Sigmoid colon (tissue), 6 donors: ENCODE measurements at regions not wholly inside any gene's neighbourhood (a gene's known extent, or its start where the extent isn't known, plus 50 kb on each side); places are given as distances from the start of the nearest gene placed in this dataset.

Experiments used
- DNase-seq: peaks from one replicate; pipeline ENCODE4 v3.0.0-alpha.2; 2019
- H3K27ac ChIP-seq, 4 donors: fragments of 200-600 bp; sonication (generic); one replicate each; pipeline ENCODE4 v1.5.1; 2016 to 2019; ENCODE audit warnings: mild to moderate bottlenecking in 1 of 4
- H3K27me3 ChIP-seq, 3 donors: fragments of 200-600 bp; sonication (generic); one replicate each; pipeline ENCODE4 v1.5.1; 2019; ENCODE audit warnings: mild to moderate bottlenecking in 1 of 3
- H3K36me3 ChIP-seq, 4 donors: fragments of 200-600 bp; sonication (generic); one replicate each; pipeline ENCODE4 v1.5.1; 2016 to 2019
- H3K4me1 ChIP-seq, 4 donors: fragments of 200-600 bp; sonication (generic); one replicate each; pipeline ENCODE4 v1.5.1; 2017 to 2019
- H3K4me3 ChIP-seq, 4 donors: fragments of 200-600 bp; sonication (generic); one replicate each; pipeline ENCODE4 v1.5.1; 2017 to 2019; ENCODE audit warnings: mild to moderate bottlenecking in 2 of 4, moderate library complexity in 1 of 4
- H3K9me3 ChIP-seq, 4 donors: fragments of 200-600 bp in 3 of 4; sonication (generic) in 3 of 4; one replicate each; pipeline versions ENCODE4 v1.5.1 to v1.6.1; 2013 to 2019
- EP300 ChIP-seq, 4 donors: sonication (generic); formaldehyde crosslinking; IDR thresholded peaks; one replicate each; pipeline ENCODE4 v1.6.1; 2017; ENCODE audit warnings: antibody characterized with exemption in 4 of 4
- POLR2A ChIP-seq, 2 donors: fragments of 450-650 bp; IDR thresholded peaks; one replicate each; pipeline ENCODE4 v1.6.1; 2016; ENCODE audit warnings: antibody characterized with exemption in 2 of 2, mild to moderate bottlenecking in 2 of 2, moderate library complexity in 2 of 2
- POLR2AphosphoS5 ChIP-seq, 4 donors: sonication (generic); formaldehyde crosslinking; IDR thresholded peaks; one replicate each; pipeline ENCODE4 v1.6.1; 2017; ENCODE audit warnings: antibody characterized with exemption in 4 of 4
- WGBS, 2 donors: extraction: QIAGEN DNeasy Blood & Tissue Kit; methylation state at CpG; one replicate each; pipeline ENCODE4 v1.1.7; 2013; 5-methylcytosine and 5-hydroxymethylcytosine counted together
- intact Hi-C: fragments of 100-400 bp; cut with DNase I; formaldehyde crosslinking; loops from one replicate; pipeline ENCODE4 v1.15.1; 2023
- TF ChIP-seq, protein P1 (sequence below), 4 experiments: fragments of 450-650 bp in 3 of 4; fragments of 200-600 bp in 1 of 4; IDR thresholded peaks; one replicate each; pipeline ENCODE4 v1.5.1; 2016 to 2019; ENCODE audit warnings: antibody characterized with exemption in 4 of 4, mild to moderate bottlenecking in 3 of 4, moderate library complexity in 2 of 4
- donor health status: healthy with polysubstance abuse.
- donor health status: healthy.

DNA sequence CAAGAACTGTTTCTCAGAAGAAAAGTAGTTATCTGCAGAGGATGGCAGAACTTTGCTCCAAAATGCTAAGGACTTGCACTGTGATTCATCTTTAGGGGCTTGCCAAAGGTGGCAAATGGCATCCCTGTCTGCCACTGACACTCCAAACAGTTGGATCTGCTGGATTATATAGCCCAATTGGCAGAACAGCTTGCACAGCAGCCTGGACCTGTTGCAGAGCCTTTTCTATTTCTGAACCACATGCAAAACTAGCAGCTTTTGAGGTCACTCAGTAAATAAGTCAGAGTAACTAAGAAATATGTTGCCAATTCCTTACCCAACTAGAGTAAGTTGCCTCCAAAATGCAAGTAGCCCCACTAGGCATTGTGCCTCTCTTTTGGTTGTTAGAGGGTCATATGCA lies 397.5 kb upstream of the NOVA1 start:
- Histone ChIP-seq H3K4me1 (peaks cover 0 to 5% (median 0%) of the 10 kb centered on the region in 4 donors), H3K36me3 (no peaks in the 10 kb centered on the region), H3K4me3 (no peak overlapping the region), H3K9me3 (no peaks in the 10 kb centered on the region), H3K27me3 (no peaks in the 10 kb centered on the region), H3K27ac (no peak overlapping the region)
- no peak for DNase-seq
- TF ChIP-seq POLR2AphosphoS5 (IDR thresholded peaks at IDR 0.05) (no peak), EP300 (IDR thresholded peaks at IDR 0.05) (no peak), POLR2A (IDR thresholded peaks at IDR 0.05) (no peak)
- TF ChIP-seq, protein P1, sequence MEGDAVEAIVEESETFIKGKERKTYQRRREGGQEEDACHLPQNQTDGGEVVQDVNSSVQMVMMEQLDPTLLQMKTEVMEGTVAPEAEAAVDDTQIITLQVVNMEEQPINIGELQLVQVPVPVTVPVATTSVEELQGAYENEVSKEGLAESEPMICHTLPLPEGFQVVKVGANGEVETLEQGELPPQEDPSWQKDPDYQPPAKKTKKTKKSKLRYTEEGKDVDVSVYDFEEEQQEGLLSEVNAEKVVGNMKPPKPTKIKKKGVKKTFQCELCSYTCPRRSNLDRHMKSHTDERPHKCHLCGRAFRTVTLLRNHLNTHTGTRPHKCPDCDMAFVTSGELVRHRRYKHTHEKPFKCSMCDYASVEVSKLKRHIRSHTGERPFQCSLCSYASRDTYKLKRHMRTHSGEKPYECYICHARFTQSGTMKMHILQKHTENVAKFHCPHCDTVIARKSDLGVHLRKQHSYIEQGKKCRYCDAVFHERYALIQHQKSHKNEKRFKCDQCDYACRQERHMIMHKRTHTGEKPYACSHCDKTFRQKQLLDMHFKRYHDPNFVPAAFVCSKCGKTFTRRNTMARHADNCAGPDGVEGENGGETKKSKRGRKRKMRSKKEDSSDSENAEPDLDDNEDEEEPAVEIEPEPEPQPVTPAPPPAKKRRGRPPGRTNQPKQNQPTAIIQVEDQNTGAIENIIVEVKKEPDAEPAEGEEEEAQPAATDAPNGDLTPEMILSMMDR (IDR thresholded peaks at IDR 0.05) = no peak
- intact Hi-C loops = no loop called here

DNA sequence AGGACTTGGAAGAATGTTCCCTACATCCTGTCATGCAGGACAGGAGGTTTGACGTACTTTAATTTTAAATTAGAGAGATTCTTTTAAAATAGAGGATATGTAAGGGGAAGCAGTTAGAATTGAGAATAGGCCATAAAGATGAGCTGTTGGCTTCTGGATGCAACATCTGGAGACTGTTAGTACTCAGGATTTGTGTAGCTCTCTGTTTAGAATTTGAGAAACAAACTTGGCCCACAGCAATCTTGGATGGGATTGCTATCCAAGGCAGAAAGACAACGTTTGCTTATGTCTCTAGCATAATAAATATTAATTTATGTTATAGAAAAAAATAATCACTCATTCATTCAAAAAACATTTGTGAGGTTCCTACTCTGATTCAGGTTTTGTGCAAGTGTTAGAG lies 398.4 kb upstream of the NOVA1 start:
- 56 to 78% methylated on average over 2 of the region's 2 CpGs for WGBS, 2 donors
- intact Hi-C loops = no loop called here
- no peak overlapping the region for H3K4me3 ChIP-seq
- H3K27ac ChIP-seq = no peak overlapping the region
- peaks cover 0 to 5% (median 0%) of the 10 kb centered on the region in 4 donors for H3K4me1 ChIP-seq
- no peaks in the 10 kb centered on the region for H3K27me3 ChIP-seq
- TF ChIP-seq EP300 (IDR thresholded peaks at IDR 0.05) (no peak), POLR2A (IDR thresholded peaks at IDR 0.05) (no peak), POLR2AphosphoS5 (IDR thresholded peaks at IDR 0.05) (no peak)
- TF ChIP-seq, protein P1 (IDR thresholded peaks at IDR 0.05) = no peak
- H3K36me3 ChIP-seq = no peaks in the 10 kb centered on the region
- H3K9me3 ChIP-seq = peaks cover 0 to 2% (median 0%) of the 10 kb centered on the region in 4 donors
- no peak for DNase-seq

DNA sequence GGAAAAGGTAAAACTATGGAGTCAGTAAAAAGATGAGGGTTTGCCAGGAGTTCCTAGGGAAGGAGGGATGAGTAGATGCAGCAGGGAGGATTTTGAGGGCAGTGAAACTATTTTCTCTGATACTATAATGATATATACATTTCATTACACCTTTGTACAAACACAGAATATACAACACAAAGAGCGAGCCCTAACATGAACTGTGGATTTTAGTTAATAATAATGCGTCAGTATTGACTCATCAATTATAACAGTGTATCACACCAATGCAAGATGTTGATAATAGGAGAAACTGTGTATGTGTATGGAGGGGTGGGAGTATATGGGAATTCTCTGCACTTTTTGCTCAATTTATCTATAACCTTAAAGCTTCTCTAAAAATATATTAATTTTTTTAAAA lies 404.3 kb upstream of the NOVA1 start:
- TF ChIP-seq POLR2A (IDR thresholded peaks at IDR 0.05) (no peak), EP300 (IDR thresholded peaks at IDR 0.05) (no peak), POLR2AphosphoS5 (IDR thresholded peaks at IDR 0.05) (no peak)
- TF ChIP-seq, protein P1 (IDR thresholded peaks at IDR 0.05) = no peak
- no peak for DNase-seq
- Histone ChIP-seq H3K36me3 (no peaks in the 10 kb centered on the region), H3K4me1 (no peaks in the 10 kb centered on the region), H3K27me3 (no peaks in the 10 kb centered on the region), H3K4me3 (no peak overlapping the region), H3K27ac (no peak overlapping the region), H3K9me3 (peaks cover 0 to 2% (median 0%) of the 10 kb centered on the region in 4 donors)
- WGBS, 2 donors = 95% methylated on average over 2 of the region's 2 CpGs
- intact Hi-C loops = no loop called here

DNA sequence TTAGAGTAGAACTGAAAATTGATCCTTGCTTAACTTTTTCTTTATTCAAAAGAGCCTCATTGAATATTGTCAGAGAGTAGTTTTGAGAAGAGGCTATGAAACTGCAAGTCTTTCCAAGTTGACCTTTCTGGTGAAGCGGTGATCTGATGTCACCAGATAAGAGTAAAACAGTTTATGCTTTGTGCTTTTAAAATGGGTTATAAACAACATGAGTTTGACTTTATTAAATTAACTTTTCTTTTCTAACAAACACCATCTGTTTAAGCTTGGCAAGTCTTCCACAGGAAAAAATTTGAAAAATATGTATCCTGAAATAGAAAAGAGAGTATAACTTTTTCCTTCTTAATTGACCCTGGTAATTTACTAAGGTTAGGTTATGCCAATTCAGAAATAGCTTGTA lies 408.7 kb upstream of the NOVA1 start:
- Histone ChIP-seq H3K36me3 (no peaks in the 10 kb centered on the region), H3K4me3 (no peak overlapping the region), H3K27me3 (no peaks in the 10 kb centered on the region), H3K27ac (no peak overlapping the region), H3K9me3 (no peaks in the 10 kb centered on the region), H3K4me1 (no peaks in the 10 kb centered on the region)
- DNase-seq = no peak
- no peak for TF ChIP-seq POLR2A (IDR thresholded peaks at IDR 0.05)
- no peak for TF ChIP-seq EP300 (IDR thresholded peaks at IDR 0.05)
- TF ChIP-seq POLR2AphosphoS5 (IDR thresholded peaks at IDR 0.05) = no peak
- TF ChIP-seq, protein P1 (IDR thresholded peaks at IDR 0.05) = no peak
- 85 to 86% methylated on average over 1 of the region's 1 CpG for WGBS, 2 donors
- intact Hi-C loops = no loop called here

DNA sequence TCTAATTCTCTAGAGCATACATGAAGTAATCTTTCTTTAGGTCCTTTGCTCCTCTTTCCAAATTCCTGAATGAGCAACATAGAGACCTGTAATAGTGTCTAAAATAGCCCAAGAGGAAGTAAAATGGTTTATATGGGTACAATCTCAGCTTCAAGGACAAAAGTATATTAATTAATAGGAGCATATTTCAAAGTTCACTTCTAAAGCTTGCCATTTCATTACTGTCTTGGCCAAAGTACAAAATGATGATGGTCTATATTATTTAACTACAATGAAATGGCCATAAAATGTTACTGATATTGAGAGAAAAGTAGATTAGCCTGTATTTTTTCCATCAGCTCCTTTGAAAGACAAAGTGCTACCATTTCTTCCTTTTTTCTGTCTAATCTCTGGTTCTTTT lies 410.4 kb upstream of the NOVA1 start:
- H3K4me3 ChIP-seq = no peak overlapping the region
- H3K36me3 ChIP-seq = no peaks in the 10 kb centered on the region
- TF ChIP-seq POLR2AphosphoS5 (IDR thresholded peaks at IDR 0.05) = no peak
- TF ChIP-seq POLR2A (IDR thresholded peaks at IDR 0.05) = no peak
- TF ChIP-seq, protein P1 (IDR thresholded peaks at IDR 0.05) = no peak
- TF ChIP-seq EP300 (IDR thresholded peaks at IDR 0.05) = no peak
- DNase-seq = no peak
- no peaks in the 10 kb centered on the region for H3K4me1 ChIP-seq
- H3K9me3 ChIP-seq = no peaks in the 10 kb centered on the region
- intact Hi-C loops = no loop called here
- no peak overlapping the region for H3K27ac ChIP-seq
- no peaks in the 10 kb centered on the region for H3K27me3 ChIP-seq
